ENCODE measurements at regions not wholly inside any gene's neighbourhood (a gene's known extent, or its start where the extent isn't known, plus 50 kb on each side); places are given as distances from the start of the nearest gene placed in this dataset.

DNA sequence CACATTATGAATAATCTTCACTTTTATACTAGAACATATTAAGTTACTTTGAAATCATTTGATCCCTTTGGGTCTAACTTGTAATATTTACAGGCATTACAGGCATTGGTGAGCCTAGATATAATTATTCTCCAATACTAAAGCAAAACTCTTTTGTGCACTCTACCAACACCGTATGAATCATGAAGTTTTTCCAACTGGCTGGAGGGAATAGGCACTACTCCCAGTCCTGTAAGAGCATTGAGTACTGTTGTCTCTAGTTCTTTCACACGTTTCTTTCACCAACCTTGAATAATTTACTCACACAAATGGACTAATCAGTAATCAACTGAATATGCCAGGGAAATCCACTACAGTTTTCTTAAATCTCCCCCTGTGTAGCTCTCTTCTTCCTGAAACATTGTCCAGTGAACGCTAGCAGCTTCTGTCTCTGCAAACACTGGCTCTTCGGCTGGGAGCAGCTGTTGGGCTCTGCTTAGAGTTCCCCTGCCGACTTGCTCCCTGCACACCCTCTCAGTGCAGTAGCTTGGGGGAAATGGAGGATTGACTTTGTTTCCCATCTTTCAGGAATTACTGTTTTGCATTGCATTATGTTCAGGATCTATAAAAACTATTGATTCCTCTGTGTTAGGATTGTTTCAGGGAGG, 476.7 kb downstream of the RFC3 start:
- TF ChIP-seq, protein P1, sequence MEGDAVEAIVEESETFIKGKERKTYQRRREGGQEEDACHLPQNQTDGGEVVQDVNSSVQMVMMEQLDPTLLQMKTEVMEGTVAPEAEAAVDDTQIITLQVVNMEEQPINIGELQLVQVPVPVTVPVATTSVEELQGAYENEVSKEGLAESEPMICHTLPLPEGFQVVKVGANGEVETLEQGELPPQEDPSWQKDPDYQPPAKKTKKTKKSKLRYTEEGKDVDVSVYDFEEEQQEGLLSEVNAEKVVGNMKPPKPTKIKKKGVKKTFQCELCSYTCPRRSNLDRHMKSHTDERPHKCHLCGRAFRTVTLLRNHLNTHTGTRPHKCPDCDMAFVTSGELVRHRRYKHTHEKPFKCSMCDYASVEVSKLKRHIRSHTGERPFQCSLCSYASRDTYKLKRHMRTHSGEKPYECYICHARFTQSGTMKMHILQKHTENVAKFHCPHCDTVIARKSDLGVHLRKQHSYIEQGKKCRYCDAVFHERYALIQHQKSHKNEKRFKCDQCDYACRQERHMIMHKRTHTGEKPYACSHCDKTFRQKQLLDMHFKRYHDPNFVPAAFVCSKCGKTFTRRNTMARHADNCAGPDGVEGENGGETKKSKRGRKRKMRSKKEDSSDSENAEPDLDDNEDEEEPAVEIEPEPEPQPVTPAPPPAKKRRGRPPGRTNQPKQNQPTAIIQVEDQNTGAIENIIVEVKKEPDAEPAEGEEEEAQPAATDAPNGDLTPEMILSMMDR (IDR thresholded peaks at IDR 0.05; ENCODE audit: low read depth, low read length, missing control alignments) = no peak
- no peak for DNase-seq (ENCODE audit: low read depth)
- no peak overlapping the region for H3K4me3 ChIP-seq (ENCODE audit: low read depth, low read length)

DNA sequence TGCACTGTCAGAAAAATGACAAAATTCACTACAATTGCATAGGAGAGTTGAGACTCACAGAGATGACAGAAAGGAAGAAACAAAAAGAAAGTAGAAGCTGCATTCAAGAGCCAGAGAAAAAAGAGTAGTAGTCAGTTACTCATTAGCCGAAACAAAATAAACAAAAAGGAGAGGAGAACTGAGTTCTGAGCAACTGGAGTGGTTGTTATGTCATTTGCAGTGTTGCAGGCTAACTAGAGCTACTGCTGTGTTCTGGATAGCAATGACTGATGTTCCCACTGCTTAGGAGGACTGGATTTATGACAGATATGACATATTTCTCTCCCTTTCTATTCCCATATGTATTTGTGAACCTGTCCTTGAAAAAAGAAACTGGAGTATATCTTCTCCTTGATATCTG, 482.6 kb downstream of the RFC3 start:
- DNase-seq (ENCODE audit: low read depth) = no peak
- H3K4me3 ChIP-seq (ENCODE audit: low read depth, low read length) = no peak overlapping the region

GRCh38 chr13:34302596-34302995, 484.6 kb downstream of the RFC3 start:
- TF ChIP-seq, protein P1 (IDR thresholded peaks at IDR 0.05; ENCODE audit: low read depth, low read length, missing control alignments) = no peak
- DNase-seq (ENCODE audit: low read depth) = no peak
- H3K4me3 ChIP-seq (ENCODE audit: low read depth, low read length) = no peak overlapping the region

More for the DNA sequence above, 482.6 kb downstream of the RFC3 start:
- TF ChIP-seq, protein P1 (IDR thresholded peaks at IDR 0.05; ENCODE audit: low read depth, low read length, missing control alignments) = no peak

DNA sequence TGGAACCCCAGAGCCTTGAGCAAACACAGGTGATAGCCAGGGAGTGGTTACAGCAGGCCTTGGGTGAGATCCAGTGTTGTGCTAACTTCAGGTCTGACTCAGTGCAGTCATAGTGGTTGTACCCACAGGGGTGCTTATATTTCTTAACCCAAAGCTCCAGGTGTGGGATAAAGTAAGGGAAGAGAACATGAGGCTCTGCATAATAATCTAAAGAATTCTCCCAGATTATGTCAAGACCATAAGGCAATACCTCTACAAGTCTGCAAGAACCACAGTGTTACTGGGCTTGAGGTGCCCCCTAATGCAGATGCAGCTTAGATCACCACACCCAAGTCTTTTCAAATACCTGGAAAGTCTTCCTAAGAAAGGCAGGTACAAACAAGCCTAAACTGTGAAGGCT, 485.4 kb downstream of the RFC3 start:
- H3K4me3 ChIP-seq (ENCODE audit: low read depth, low read length) = no peak overlapping the region
- TF ChIP-seq, protein P1 (IDR thresholded peaks at IDR 0.05; ENCODE audit: low read depth, low read length, missing control alignments) = no peak
- no peak for DNase-seq (ENCODE audit: low read depth)

GRCh38 chr13:34307607-34308006, 489.7 kb downstream of the RFC3 start:
- DNase-seq (ENCODE audit: low read depth) = no peak
- TF ChIP-seq, protein P1 (IDR thresholded peaks at IDR 0.05; ENCODE audit: low read depth, low read length, missing control alignments) = no peak
- H3K4me3 ChIP-seq (ENCODE audit: low read depth, low read length) = no peak overlapping the region

DNA sequence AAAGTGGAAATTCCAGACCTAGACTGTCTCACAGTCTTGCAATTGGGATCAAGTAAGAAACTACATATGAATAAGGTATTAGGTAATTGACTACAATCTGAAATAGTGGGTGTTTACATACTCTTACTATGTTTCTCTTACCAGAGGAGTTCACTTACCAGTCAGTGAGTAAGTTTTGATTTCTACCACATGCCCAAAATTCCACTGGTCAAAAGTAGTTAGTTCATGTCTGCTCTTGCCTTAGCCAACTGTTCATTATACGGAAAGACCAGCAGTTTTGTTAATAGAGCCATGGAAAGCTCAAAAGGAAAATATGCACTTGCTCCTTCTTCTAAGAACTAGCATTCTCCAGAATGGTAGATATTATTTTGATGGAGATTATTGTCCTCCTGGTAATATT, 490.8 kb downstream of the RFC3 start:
- TF ChIP-seq, protein P1 (IDR thresholded peaks at IDR 0.05; ENCODE audit: low read depth, low read length, missing control alignments) = no peak
- H3K4me3 ChIP-seq (ENCODE audit: low read depth, low read length) = no peak overlapping the region
- no peak for DNase-seq (ENCODE audit: low read depth)

- DNase-seq (ENCODE audit: low read depth) = no peak
- TF ChIP-seq, protein P1 (IDR thresholded peaks at IDR 0.05; ENCODE audit: low read depth, low read length, missing control alignments) = no peak
- H3K4me3 ChIP-seq (ENCODE audit: low read depth, low read length) = no peak overlapping the region
Measured at GRCh38 chr13:34310539-34310938, 492.6 kb downstream of the RFC3 start.

All from GM12864 (cell line).